Endothelial cell of umbilical vein (primary cell): ENCODE measurements at regions not wholly inside any gene's neighbourhood (a gene's known extent, or its start where the extent isn't known, plus 50 kb on each side); places are given as distances from the start of the nearest gene placed in this dataset.

ENCODE experiments used
- BruUV-seq: library from RNA; stranded (reverse); fragments of 400-500 nt; replicated peaks from 2 replicates; lab custom pipeline; 2021; lab: Mats Ljungman, UMichigan
- CTCF ChIA-PET: fragments of 300-600, 350-600 bp; sonication (Branson Sonifier 250); formaldehyde crosslinking; loops from one replicate; lab custom pipeline; 2021; ENCODE audit warnings: antibody characterized with exemption, inconsistent platforms; lab: Charles Lee
- POLR2A ChIA-PET: fragments of 300-600, 350-600 bp; sonication (Branson Sonifier 250); formaldehyde crosslinking; loops from one replicate; lab custom pipeline; 2021; ENCODE audit warnings: antibody characterized with exemption, inconsistent platforms; lab: Charles Lee
- DNase-seq: peaks from one replicate; pipeline ENCODE4 v3.0.0-alpha.2; 2011; ENCODE audit warnings: low read depth, low spot score
- FAIRE-seq: peaks from 2 replicates; lab custom pipeline; 2011; peaks lifted over from hg19 to GRCh38; lab: Jason Lieb, UNC
- H2AFZ ChIP-seq: 2 replicates; pipeline ENCODE4 v1.6.0; 2012; ENCODE audit warnings: low read depth, low read length, control low read depth, inconsistent platforms
- H3K27ac ChIP-seq: 2 replicates; pipeline ENCODE4 v1.5.1; 2011; ENCODE audit warnings: low read depth, mild to moderate bottlenecking, control low read depth, low read length, moderate library complexity; ENCODE audit not compliant: insufficient read depth
- H3K27me3 ChIP-seq, 2 experiments: 2 replicates each; pipeline versions ENCODE4 v1.6.0 to v1.6.1; 2011; ENCODE audit warnings: low read length in 2 of 2, mixed read lengths in 1 of 2; ENCODE audit not compliant: control insufficient read depth in 2 of 2, insufficient read depth in 2 of 2
- H3K36me3 ChIP-seq, 2 experiments: 2 replicates in 1 of 2; 3 replicates in 1 of 2; pipeline ENCODE4 v1.5.1; 2011; ENCODE audit warnings: low read length in 2 of 2, mild to moderate bottlenecking in 1 of 2, moderate library complexity in 1 of 2; ENCODE audit not compliant: control insufficient read depth in 2 of 2, insufficient read depth in 2 of 2; ENCODE audit errors: extremely low read depth in 1 of 2
- H3K4me1 ChIP-seq: 3 replicates; pipeline ENCODE4 v1.5.1; 2011; ENCODE audit warnings: mild to moderate bottlenecking, low read length; ENCODE audit not compliant: control insufficient read depth, insufficient read depth; ENCODE audit errors: extremely low read depth
- H3K4me2 ChIP-seq: 2 replicates; pipeline ENCODE4 v1.6.1; 2011; ENCODE audit warnings: low read length, control low read depth, mixed read lengths; ENCODE audit not compliant: insufficient read depth
- H3K4me3 ChIP-seq, 3 experiments: fragments of 200-600 bp in 1 of 3; sonication (generic), shearing (Covaris generic) in 1 of 3; replicated peaks in 1 of 3; 2 replicates each; pipeline ENCODE4 v1.5.1; 2011 to 2016; ENCODE audit warnings: control low read depth in 3 of 3, low read length in 3 of 3, mild to moderate bottlenecking in 2 of 3, inconsistent platforms in 1 of 3, low read depth in 1 of 3, moderate library complexity in 1 of 3; ENCODE audit not compliant: insufficient read depth in 1 of 3
- H3K79me2 ChIP-seq: 2 replicates; pipeline ENCODE4 v1.6.0; 2012; ENCODE audit warnings: low read length, inconsistent platforms; ENCODE audit not compliant: control insufficient read depth, insufficient read depth
- H3K9ac ChIP-seq: replicated peaks from 2 replicates; pipeline ENCODE3; 2011; ENCODE audit warnings: low read length, control low read depth; ENCODE audit not compliant: insufficient read depth; ENCODE audit errors: extremely low read depth
- H3K9me1 ChIP-seq: replicated peaks from 3 replicates; pipeline ENCODE4 v1.6.0; 2011; ENCODE audit warnings: mild to moderate bottlenecking, low read length; ENCODE audit not compliant: control insufficient read depth, insufficient read depth; ENCODE audit errors: extremely low read depth
- H3K9me3 ChIP-seq: replicated peaks from 2 replicates; pipeline ENCODE4 v1.5.1; 2012; ENCODE audit warnings: low read length, inconsistent platforms; ENCODE audit not compliant: control insufficient read depth, insufficient read depth
- H4K20me1 ChIP-seq: replicated peaks from 2 replicates; pipeline ENCODE3; 2011; ENCODE audit warnings: mild to moderate bottlenecking, low read length; ENCODE audit not compliant: control insufficient read depth, insufficient read depth; ENCODE audit errors: extremely low read depth
- CTCF ChIP-seq, 2 donors: IDR thresholded peaks; 1 replicate in 1 of 2; 2 replicates in 1 of 2; pipeline ENCODE4 v1.5.1; 2011; ENCODE audit warnings: low read length in 2 of 2, mild to moderate bottlenecking in 2 of 2, moderate library complexity in 2 of 2, control low read depth in 1 of 2, inconsistent platforms in 1 of 2, low read depth in 1 of 2; ENCODE audit not compliant: insufficient read depth in 1 of 2; ENCODE audit errors: extremely low read depth in 1 of 2
- EZH2 ChIP-seq: IDR thresholded peaks from 2 replicates; pipeline ENCODE4 v1.6.1; 2012; ENCODE audit warnings: borderline replicate concordance, low read depth, mild to moderate bottlenecking, moderate library complexity, low read length, inconsistent platforms; ENCODE audit not compliant: severe bottlenecking
- FOS ChIP-seq: IDR thresholded peaks from 2 replicates; pipeline ENCODE4 v1.6.1; 2011; ENCODE audit warnings: mild to moderate bottlenecking, low read length, moderate library complexity, borderline replicate concordance; ENCODE audit not compliant: insufficient read depth
- GATA2 ChIP-seq: IDR thresholded peaks from 2 replicates; pipeline ENCODE4 v1.7.0; 2011; ENCODE audit warnings: low read depth, mild to moderate bottlenecking, moderate library complexity, mixed read lengths, low read length; ENCODE audit not compliant: insufficient read length, insufficient read depth
- JUN ChIP-seq: IDR thresholded peaks from 2 replicates; pipeline ENCODE4 v1.6.1; 2011; ENCODE audit warnings: borderline replicate concordance, low read depth; ENCODE audit not compliant: insufficient read length, insufficient read depth
- MAX ChIP-seq: IDR thresholded peaks from 2 replicates; pipeline ENCODE4 v1.6.1; 2011; ENCODE audit not compliant: insufficient read depth, insufficient read length
- MYC ChIP-seq: IDR thresholded peaks from one replicate; pipeline ENCODE4 v1.6.1; 2011; ENCODE audit warnings: mild to moderate bottlenecking, low read depth, low read length
- POLR2A ChIP-seq: IDR thresholded peaks from 2 replicates; pipeline ENCODE4 v1.6.1; 2012; ENCODE audit warnings: low read depth, mild to moderate bottlenecking, control low read depth, low read length
- POLR2AphosphoS5 ChIP-seq: IDR thresholded peaks from 2 replicates; pipeline ENCODE4 v1.6.1; 2012; ENCODE audit warnings: low read depth, mild to moderate bottlenecking, control low read depth, low read length, moderate library complexity; ENCODE audit not compliant: insufficient read depth
- dilution Hi-C: fragments of 300-500 bp; cut with MboI; formaldehyde crosslinking; loops from one replicate; pipeline ENCODE4 v1.15.0; 2019; ENCODE audit warnings: low sequenced_read_pairs; ENCODE audit not compliant: extremely low pct_ligation_motif_present
- intact Hi-C: fragments of 100-400 bp; cut with micrococcal nuclease; formaldehyde crosslinking; loops from one replicate; pipeline ENCODE4 v1.10.0; 2022

GRCh38 chr15:47283246-47283645, 434.1 kb upstream of the SEMA6D start:
- Histone ChIP-seq H3K27me3 (no peaks in the 10 kb centered on the region), H3K9ac (no peak overlapping the region), H3K79me2 (no peaks in the 10 kb centered on the region), H4K20me1 (no peaks in the 10 kb centered on the region), H2AFZ (no peak overlapping the region), H3K27ac (no peak overlapping the region), H3K9me1 (no peaks in the 10 kb centered on the region), H3K4me2 (no peak overlapping the region), H3K36me3 (no peaks in the 10 kb centered on the region), H3K4me1 (no peaks in the 10 kb centered on the region), H3K4me3 (no peak overlapping the region), H3K9me3 (no peaks in the 10 kb centered on the region)
- TF ChIP-seq MAX: no peak
- TF ChIP-seq POLR2AphosphoS5: no peak
- no TSS peak for BruUV-seq
- dilution Hi-C loops: no loop called here
- ChIA-PET POLR2A (no interaction called here), CTCF (no interaction called here)
- DNase-seq (no peak), FAIRE-seq (no peak)
- intact Hi-C loops: no loop called here

- no peak for FAIRE-seq
- ChIA-PET CTCF (no interaction called here), POLR2A (no interaction called here)
- dilution Hi-C loops (no loop called here), intact Hi-C loops (no loop called here)
- Histone ChIP-seq H3K9me1 (no peaks in the 10 kb centered on the region), H3K79me2 (no peaks in the 10 kb centered on the region), H3K4me1 (no peaks in the 10 kb centered on the region), H3K4me3 (no peak overlapping the region), H3K9me3 (no peaks in the 10 kb centered on the region), H2AFZ (no peak overlapping the region), H4K20me1 (no peaks in the 10 kb centered on the region), H3K4me2 (no peak overlapping the region), H3K36me3 (no peaks in the 10 kb centered on the region), H3K27me3 (no peaks in the 10 kb centered on the region), H3K9ac (no peak overlapping the region), H3K27ac (no peak overlapping the region)
- TF ChIP-seq POLR2AphosphoS5 (no peak), FOS (no peak), EZH2 (no peak), JUN (no peak), GATA2 (no peak), POLR2A (no peak), CTCF (IDR thresholded peaks at IDR 0.05; ENCODE audit: extremely low read depth in 1 of 2, insufficient read depth in 1 of 2, low read depth in 1 of 2, low read length in 2 of 2) (no peak), MYC (no peak), MAX (no peak)
- no peak for DNase-seq
- no TSS peak for BruUV-seq
Measured at GRCh38 chr15:47288794-47289193, 428.5 kb upstream of the SEMA6D start.
